Stimulated activated CD8-positive, alpha-beta memory T cell treated with anti-CD3 and anti-CD28 coated beads, Interleukin-4, amount 100 ng/mL, for 48 hours (primary cell): ENCODE measurements at regions not wholly inside any gene's neighbourhood (a gene's known extent, or its start where the extent isn't known, plus 50 kb on each side); places are given as distances from the start of the nearest gene placed in this dataset.

ENCODE experiments used
- DNase-seq: peaks from one replicate; pipeline ENCODE4 v3.0.0-alpha.2; 2020

DNA sequence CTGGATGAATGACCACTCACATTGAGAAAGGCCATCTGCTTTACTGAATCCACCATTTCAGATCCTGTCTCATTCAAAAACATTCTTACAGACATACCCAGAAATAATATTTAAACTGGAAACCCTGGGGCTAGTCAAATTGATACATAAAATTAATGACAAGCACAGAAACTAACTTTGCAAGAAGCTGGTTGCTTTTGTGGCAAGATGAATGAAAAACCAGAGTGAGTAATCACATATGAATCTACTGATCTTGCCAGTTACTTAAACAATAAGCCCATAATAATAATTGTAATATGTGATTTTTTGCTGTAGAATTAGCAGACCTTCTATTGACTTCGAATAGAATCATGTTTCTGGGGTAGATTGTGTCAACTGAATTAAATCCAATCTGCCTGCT is 235.1 kb downstream of the PPARGC1A start:
- no peak for DNase-seq

DNA sequence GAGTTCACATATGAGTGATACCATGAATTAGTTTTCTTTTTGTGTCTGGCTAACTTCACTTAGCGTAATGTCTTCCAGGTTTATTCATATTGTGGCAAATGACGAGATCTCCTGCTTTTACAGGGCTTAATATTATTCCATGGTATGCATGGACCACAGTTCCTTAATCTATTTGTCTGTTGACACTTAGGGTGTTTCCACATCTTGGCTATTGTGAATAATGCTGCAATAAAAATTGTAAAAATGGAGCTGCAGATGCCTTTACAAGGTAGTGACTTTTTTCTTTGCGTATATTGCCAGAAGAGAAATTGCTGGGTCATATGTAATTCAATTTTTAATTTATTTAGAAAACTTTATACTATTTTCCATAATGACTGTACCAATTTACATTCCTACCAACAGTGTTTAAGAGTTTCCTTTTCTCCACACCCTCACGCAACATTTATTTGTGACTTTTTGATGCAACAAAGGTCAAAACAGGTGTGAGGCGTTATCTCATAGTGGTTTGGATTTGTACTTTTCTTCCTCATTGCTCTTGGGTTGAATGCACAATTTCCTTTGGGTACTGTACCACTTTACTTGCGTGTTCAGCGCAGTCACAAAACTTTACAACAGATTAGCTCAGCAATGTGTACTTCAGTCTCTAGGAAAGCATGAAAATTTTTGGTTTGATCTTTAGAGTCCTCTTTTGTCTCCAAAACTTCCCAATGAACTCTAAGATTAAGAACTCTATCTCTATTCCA is 240.8 kb downstream of the PPARGC1A start:
- no peak for DNase-seq

DNA sequence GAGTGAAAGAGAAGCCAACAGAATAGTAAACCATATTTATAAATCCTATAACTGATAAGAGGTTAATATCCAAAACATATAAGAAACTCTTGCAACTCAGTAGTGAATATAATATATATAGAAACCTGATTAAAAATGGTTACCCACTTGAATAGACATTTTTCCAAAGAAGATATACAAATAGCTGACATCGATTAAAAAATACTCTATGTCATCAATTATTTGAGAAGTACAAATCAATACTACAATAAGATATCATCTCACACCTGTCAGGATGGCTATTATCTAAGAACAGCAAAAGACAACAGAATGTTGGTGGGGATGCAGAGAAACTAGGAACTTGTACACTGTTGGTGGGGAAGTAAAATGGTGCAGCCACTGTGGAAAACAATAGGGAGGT is 254.4 kb downstream of the PPARGC1A start:
- DNase-seq, result no peak

DNA sequence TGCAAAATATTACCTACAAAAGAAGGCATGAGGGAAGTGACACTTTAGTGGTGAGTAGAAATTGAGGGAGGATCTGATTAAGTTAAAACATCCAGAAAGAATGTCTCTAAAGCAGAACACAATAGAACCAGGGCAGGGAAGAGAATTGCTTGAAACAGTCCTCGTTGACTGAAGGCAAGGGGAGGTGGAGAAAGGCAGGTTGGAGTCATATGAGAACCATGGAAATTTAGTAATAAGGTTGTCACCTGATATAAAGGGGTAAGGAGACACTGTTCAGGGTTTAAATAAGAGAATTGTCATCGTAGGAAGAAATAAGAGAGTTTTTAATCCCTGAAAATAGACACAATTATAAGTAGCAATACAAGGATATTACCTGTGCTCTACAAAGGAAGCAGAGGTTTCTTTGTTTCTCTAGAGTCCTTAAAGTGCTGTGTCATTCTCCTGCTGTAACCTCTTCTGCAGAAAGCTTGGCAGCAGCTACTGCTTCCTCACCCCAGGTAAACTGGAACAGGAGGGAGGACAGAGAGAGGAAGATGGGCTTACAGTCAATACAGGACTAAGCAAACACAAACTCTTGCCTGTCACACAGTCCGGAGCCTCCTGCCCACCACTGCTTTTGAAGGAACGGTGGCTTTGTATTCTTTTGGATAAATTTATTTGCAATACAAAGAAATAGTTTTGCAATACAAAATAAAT is 258.4 kb downstream of the PPARGC1A start:
- no peak for DNase-seq

DNA sequence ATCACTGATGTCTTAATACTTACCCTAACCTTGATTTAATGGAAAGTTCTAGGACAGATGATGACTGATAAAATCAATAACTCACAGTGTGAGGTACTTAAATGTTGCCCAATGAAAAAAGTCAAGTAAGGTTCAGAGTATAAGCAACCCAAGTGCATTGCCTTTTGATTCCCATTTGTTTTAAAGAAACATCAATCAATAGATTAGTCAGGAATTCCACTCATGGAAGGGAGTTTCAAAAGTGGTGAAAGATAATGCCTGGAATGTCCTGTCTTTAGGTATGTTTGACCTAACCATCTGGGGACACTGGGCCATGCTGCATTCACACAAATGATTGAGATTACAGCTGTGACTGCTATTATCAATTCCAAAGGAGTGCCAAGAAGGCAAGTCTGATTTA is 259.7 kb downstream of the PPARGC1A start:
- DNase-seq, result no peak

DNA sequence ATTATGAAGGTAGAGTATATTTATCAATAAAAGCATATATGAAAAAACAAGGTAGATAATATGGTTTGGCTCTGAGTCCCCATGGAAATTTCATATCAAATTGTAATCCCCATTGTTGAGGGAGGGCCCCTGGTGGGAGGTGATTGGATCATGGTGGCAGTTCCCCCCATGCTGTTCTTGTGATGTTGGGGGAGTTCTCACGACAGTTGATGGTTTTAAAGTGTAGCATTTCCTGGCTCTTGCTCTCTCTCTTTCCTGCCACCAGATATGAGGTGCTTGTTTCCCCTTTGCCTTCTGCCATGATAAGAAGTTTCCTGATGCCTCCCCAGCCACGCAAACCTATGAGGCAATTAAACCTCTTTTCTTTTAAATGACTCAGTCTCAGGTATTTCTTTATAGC is 260.4 kb downstream of the PPARGC1A start:
- DNase-seq, result no peak

DNA sequence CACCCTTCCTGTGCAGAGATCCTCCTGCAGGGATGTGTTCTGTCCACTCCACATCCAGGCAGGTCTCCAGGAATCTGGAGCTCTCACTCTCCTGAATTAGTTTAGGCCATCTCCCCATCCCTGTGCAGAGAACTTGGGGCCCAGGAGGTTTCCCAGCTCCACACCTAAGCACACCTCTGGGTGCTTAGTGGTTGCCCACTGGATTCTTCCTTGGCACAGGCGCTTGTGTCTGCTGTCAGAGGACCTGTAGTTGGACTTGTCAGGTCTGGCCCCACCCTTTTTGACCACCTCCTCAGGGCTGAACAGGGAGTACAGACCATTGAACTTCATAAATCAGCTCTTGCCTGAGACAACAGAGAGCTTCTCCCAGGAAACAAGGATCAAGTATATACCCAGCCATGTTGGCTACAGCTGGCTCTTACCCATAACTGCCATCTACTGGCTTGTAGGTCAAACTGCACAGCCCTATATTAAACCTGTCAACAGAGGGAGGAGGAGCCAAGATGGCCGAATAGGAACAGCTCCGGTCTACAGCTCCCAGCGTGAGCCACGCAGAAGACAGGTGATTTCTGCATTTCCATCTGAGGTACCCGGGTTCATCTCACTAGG is 275.5 kb downstream of the PPARGC1A start:
- no peak for DNase-seq

DNA sequence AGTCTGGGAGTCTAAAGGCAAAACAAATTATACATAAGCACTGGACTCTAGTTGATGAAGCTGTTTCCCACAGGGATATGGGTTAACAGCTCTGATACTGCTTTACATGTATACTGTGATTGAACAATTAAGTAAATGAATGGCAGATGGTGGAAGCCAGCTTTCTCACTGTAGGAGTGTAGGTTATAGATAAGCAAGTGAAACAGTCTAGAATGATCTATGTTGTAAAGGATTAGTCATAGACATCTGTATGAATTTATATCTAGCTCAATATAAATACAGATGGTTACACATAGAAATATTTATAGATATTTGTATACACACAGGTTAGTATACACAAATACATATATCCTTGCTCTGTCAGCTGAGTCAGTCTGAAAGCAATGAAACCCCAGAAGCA is 276.1 kb downstream of the PPARGC1A start:
- DNase-seq, result no peak

DNA sequence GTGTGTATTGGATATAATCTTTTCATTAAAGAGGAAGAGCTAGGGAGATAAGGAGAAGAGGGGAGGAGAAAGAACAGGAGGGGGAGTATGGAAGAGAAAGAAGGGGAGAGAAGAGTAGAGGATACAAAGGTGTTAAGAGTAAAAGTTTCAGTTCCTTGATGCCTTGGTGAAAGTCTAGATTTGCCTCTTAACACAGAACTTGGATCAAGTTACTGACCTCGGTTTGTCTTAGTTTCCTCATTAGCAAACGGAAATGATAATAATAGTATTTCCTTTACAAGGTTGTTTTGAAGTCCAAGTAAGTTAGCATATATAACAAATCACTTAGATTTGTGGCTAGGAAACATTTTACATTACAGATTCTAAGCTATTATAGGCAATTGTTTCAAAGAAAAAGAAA is 287.1 kb downstream of the PPARGC1A start:
- DNase-seq, result no peak

DNA sequence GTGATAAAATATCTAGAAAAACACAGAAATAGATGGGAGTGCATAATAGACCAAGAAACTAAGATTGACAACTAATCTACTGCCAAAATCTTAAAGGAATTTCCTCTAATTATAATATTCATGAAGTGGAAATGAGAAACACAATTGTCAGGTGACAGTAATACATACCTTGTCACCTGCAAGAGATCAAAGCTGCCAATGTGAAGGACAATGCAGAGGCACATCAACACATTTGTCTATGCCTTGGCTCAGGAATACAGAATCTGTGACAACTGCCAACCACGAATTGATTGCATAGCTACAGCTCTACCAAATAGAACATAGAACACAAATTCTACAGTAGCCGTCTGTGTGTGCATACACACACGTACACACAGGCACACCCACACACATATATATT is 295.7 kb downstream of the PPARGC1A start:
- DNase-seq, result no peak

DNA sequence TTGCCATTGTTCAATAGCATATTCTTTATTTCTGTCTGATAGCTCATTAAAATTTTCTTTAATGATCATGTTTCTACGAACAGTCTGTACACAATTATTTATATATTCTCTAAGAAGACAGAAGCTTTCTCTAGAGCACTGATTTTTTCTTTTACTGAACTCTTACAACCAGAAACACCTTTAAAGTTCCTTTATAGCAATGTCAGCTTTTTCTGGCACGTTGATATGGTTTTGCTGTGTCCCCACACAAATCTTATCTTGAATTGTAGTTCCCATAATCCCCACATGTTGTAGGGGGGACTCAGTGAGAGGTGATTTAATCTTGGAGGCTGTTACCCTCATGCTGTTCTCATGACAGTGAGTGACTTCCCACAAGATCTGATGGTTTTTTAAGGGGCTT is 299.4 kb downstream of the PPARGC1A start:
- DNase-seq, result no peak

DNA sequence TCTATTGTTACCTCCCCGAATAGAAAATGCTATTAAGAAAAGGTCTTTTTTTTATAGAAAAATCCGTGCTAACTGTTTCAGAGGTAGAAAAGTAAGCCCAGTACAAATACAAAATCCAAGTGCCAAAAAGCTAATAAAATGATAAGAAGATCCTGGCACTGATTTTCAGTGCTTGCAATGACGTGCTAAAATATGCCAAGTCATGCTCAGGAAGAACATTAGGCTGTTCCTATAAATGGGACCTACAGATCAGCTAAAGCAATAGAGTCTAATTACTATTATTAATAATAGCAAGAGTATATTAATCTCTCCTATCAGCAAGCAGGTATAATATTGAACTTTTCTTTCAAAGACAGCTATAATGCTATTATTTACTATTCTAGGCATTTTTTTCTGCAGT is 305.8 kb downstream of the PPARGC1A start:
- DNase-seq, result no peak

DNA sequence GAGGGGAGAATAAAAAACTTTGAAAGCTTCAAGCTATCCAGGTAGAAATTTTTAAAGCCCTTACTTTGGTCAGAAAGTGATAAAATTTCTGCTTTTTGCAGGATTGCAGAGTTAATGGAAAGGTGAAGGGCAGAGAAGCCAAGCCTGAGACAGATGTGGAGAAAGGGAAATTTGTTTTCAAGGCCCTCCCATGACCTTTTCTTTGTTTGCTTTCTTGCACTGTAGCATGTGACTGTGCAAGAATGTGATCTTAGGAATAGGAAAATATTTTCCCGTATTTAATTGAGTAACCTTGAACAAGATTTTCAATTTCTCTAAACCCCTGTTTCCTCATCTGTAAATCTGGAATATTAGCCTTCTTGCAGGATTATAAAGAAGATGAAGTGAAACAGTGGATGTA is 307.2 kb downstream of the PPARGC1A start:
- DNase-seq, result no peak

DNA sequence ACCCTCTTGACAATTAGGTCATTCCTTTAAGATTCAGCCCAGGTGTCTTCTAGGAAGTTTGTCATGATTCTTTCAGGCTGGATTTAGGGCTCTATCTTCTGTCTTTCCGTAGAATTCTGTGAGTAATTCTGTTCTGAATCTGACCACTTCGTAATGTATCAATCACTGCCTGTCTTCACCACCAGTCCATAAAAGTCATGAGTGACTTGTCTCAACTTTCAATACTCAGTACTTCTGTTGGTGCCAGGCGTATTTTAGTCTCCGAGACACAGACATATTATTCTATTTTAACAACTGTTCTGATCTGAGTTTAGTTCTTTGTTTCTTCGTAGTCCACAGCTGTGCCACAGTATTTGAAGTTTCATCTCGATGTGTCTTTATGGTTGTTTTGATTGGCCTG is 310.7 kb downstream of the PPARGC1A start:
- DNase-seq, result no peak

DNA sequence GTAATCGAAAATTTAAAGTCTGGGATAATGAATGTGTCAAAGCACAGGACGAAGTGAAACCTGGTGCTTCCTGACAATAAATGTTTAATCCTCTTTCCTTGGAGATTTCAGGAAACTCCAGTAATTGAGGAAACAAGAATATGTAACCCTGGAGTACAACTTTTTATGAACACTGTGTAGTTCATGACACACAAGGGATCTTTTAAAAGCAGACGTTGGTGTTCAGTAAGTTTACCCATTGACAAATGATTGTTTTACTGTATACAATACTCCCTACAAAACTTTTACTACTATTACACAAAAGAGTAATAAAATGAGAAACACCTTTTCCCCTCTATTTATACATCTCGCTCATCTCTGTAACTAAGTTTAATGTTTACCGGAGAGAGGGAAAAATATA is 312.4 kb downstream of the PPARGC1A start:
- no peak for DNase-seq

DNA sequence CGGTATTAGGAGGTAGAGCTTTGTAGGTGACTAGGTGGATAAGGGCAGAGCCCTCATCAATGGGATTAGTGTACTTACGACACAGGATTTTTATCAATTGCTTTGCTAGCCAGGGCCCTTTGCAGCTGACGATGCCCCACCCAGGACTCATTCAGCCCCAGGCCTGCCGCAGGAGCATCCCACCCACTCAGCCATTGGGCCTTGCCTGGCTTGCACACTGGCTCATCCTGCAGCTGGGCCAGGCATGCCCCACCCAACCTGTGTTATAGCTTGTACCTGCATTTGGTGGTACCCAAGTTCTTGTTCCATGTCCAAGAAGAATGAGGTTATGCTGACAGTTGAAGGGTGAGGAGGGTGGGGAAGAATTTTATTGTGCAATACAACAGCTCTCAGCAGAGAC is 317.5 kb downstream of the PPARGC1A start:
- no peak for DNase-seq

DNA sequence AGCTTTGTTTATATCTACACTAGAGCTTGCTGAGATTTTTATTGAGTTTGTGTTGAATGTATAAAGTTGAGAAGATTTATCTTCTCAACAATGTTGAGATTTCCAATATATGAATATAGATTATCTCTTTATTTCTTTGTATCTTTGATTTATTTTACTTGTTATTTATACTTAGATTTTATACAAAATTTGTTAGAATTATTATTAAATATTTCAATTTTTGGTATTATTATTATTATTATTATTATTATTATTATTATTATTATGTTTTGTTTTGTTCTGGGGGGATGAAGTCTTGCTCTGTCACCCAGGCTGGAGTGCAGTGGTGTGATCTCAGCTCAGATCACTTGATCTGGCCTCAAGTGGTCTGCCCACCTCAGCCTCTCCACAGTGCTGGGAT is 322.5 kb downstream of the PPARGC1A start:
- no peak for DNase-seq

DNA sequence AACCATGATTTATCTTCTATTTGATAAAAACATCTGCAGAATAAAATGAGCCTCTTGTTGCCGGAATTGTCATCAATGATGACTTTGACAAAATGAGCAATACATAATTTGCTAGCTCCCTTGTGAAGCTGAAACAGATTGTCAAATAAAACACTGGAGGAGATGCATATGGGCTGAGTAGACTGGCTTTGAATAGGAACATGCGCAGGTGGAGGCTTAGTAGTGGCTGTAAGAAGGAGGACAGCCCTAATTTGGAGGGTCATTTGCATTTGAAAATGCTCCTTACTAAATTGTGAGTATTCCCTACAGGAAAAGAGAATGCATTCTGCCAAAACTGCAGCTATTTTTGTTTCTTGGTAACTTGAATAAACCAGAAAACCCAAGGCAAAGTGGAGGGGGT is 329.1 kb downstream of the PPARGC1A start:
- no peak for DNase-seq

DNA sequence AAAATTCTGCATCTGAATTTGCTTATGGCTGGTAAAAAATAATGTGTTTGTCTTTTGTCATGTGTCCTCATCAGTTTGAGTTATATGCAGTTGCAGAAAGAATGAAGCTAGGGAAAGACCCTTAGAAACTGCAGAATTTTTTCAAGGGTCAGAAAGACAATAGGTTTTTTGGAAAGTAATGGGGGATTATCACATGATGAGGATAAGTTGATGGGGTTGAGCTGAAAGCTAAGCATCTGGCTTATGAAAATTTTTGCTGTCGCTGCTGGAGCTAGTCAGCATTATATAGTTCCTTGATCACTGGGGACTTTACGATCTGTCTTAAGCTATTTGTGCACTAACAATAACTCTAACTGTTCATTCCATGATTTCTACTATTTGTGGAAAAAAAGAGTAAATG is 331.7 kb downstream of the PPARGC1A start:
- no peak for DNase-seq

DNA sequence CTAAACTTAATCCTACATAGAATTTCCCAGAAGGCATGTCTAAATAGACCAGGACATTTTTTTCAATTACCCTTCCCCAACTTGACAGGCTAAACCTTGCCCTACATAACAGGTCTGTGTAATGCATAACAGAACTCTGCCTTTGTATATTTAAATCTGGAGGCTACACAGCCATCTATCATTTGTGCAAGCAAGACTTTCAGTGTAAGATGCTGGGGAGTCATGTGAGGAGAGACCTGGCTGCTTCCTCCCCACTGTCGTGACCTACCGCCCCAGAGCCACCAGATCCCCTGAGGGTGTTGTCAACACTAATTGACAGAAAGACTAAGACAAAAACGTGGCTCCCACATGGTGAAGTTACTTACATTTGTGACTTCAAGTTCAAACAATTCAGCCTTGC is 342.2 kb downstream of the PPARGC1A start:
- no peak for DNase-seq

DNA sequence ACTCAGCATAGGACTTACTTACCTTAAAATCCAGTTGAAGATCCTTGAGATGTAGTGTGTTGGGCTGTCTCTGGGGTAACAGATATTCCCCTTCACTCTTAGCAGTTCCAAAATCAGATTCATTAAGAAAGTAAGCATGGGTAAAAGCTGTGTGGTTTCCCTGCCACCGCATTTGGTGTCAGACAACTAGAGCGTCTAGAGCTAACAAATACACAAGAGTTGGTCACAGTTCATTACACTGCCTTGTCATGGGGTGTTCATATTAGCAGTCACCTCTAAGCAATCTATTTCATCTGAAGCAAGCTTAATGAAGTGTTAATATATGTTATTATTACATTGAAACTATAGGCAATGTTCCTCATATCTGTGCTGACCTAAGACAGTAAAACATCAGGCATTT is 342.8 kb downstream of the PPARGC1A start:
- DNase-seq, result no peak

DNA sequence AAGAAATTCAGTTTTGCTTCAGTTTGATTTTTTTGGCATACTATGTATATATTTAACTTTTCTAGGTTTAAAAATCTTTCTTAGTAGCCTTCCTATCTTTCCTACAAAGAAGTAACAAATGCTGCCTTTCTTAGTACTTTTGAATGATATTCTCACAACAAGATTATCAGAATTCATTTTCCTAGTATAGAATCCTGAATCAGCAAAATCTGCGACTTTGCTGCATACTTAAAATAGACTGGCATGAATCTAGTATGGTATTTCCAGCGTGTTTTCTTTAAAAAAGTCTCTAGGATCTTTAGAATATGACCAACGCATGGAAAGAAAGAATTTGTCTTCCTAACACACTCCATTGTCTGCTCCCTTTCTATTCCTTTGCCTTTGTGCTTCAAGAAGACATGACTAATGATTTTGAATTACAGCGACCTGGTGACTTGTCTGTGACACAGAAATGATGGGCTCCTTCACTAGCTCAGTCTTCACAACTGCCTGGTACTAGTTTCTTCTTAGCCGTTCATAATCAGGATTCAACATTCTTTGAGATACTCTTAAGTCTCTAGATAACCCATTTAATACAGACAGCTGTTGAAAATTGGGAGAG is 349.8 kb downstream of the PPARGC1A start:
- no peak for DNase-seq

DNA sequence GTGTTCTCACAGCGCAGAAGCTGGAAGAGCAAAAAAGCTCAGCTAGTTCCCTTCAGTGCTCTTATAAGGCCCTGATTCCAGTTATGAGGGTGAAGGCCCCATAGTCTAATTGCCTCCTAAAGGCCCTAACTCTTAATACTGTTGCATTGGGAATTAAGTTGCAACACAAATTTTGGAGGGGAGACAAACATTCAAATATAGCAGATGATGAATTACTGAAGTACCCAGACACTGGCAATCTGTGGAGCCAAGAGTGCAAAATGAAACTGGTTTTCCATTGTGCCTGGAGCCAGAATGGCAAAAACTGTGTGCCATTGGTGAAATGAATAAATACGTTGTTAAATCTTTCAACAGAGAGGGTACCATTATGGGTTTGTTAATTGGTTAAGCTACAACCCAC is 356.0 kb downstream of the PPARGC1A start:
- DNase-seq, result no peak

DNA sequence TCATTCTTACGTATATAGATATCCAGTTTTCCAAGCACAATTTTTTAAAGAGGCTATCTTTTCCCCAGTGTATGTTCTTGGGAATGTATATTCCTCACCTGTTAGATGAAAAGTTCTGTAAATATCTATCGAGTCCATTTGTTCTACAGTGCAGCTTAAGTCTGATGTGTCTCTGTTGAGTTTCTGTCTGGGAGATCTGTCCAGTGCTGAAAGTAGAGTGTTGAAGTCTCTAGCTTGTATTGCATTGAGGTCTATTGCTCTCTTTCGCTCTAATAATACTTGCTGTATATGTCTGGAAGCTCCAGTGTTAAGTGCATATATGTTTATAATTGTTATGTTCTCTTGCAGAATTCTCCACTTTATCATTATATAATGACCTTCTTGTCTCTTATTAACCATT is 373.1 kb downstream of the PPARGC1A start:
- no peak for DNase-seq
